Nephron progenitor cell (in vitro differentiated cells): ENCODE measurements at regions not wholly inside any gene's neighbourhood (a gene's known extent, or its start where the extent isn't known, plus 50 kb on each side); places are given as distances from the start of the nearest gene placed in this dataset.

Experiments
- DNase-seq: peaks from one replicate; pipeline ENCODE4 v3.0.0; 2021
- H3K27ac Mint-ChIP-seq: 2 replicates; pipeline ENCODE4 v1.8.0; 2021; ENCODE audit warnings: mild to moderate bottlenecking, moderate library complexity, mixed read lengths
- H3K27me3 Mint-ChIP-seq: 2 replicates; pipeline ENCODE4 v1.8.0; 2021; ENCODE audit warnings: mild to moderate bottlenecking, low read depth, mixed read lengths; ENCODE audit not compliant: poor library complexity
- H3K36me3 Mint-ChIP-seq: 2 replicates; pipeline ENCODE4 v1.8.0; 2021; ENCODE audit warnings: low read depth, mixed read lengths
- H3K4me1 Mint-ChIP-seq: 2 replicates; pipeline ENCODE4 v1.8.0; 2021; ENCODE audit warnings: mixed read lengths
- H3K4me3 Mint-ChIP-seq: 2 replicates; pipeline ENCODE4 v1.8.0; 2021; ENCODE audit warnings: mild to moderate bottlenecking, moderate library complexity, mixed read lengths
- H3K9me3 Mint-ChIP-seq: 2 replicates; pipeline ENCODE4 v1.8.0; 2021; ENCODE audit warnings: mild to moderate bottlenecking, moderate library complexity, mixed read lengths
- CTCF ChIP-seq: fragments of 200-600 bp; sonication (generic); IDR thresholded peaks from 2 replicates; pipeline ENCODE4 v1.5.0; 2021; ENCODE audit warnings: antibody characterized with exemption

GRCh38 chr9:22623236-22623635 is 176.6 kb downstream of the DMRTA1 start:
- Mint-ChIP-seq H3K9me3 (no peaks in the 10 kb centered on the region), H3K27ac (no peak overlapping the region), H3K4me3 (no peak overlapping the region), H3K36me3 (no peaks in the 10 kb centered on the region), H3K27me3 (no peaks in the 10 kb centered on the region), H3K4me1 (peaks cover 13% of the 10 kb centered on the region)
- TF ChIP-seq CTCF = no peak
- DNase-seq = no peak

GRCh38 chr9:22625540-22625939 is 178.9 kb downstream of the DMRTA1 start:
- peaks cover 13% of the 10 kb centered on the region for H3K4me1 Mint-ChIP-seq
- no peak for DNase-seq
- H3K27ac Mint-ChIP-seq = no peak overlapping the region
- TF ChIP-seq CTCF = no peak
- H3K9me3 Mint-ChIP-seq = no peaks in the 10 kb centered on the region
- H3K4me3 Mint-ChIP-seq = no peak overlapping the region
- H3K36me3 Mint-ChIP-seq = no peaks in the 10 kb centered on the region
- no peaks in the 10 kb centered on the region for H3K27me3 Mint-ChIP-seq

- no peaks in the 10 kb centered on the region for H3K27me3 Mint-ChIP-seq
- H3K27ac Mint-ChIP-seq = no peak overlapping the region
- H3K4me1 Mint-ChIP-seq = no peaks in the 10 kb centered on the region
- no peak for TF ChIP-seq CTCF
- H3K4me3 Mint-ChIP-seq = no peak overlapping the region
- H3K9me3 Mint-ChIP-seq = no peaks in the 10 kb centered on the region
- no peak for DNase-seq
- H3K36me3 Mint-ChIP-seq = no peaks in the 10 kb centered on the region
Measured at GRCh38 chr9:22643541-22643940, 196.9 kb downstream of the DMRTA1 start.

- H3K27me3 Mint-ChIP-seq = no peaks in the 10 kb centered on the region
- H3K27ac Mint-ChIP-seq = no peak overlapping the region
- no peak overlapping the region for H3K4me3 Mint-ChIP-seq
- H3K36me3 Mint-ChIP-seq = no peaks in the 10 kb centered on the region
- no peak for TF ChIP-seq CTCF
- no peaks in the 10 kb centered on the region for H3K9me3 Mint-ChIP-seq
- H3K4me1 Mint-ChIP-seq = no peaks in the 10 kb centered on the region
- DNase-seq = no peak
Measured at GRCh38 chr9:22645893-22646292, 199.3 kb downstream of the DMRTA1 start.

- no peaks in the 10 kb centered on the region for H3K36me3 Mint-ChIP-seq
- H3K9me3 Mint-ChIP-seq = no peaks in the 10 kb centered on the region
- no peak for DNase-seq
- H3K27me3 Mint-ChIP-seq = no peaks in the 10 kb centered on the region
- H3K27ac Mint-ChIP-seq = no peak overlapping the region
- H3K4me3 Mint-ChIP-seq = no peak overlapping the region
- no peaks in the 10 kb centered on the region for H3K4me1 Mint-ChIP-seq
- TF ChIP-seq CTCF = no peak
Measured at GRCh38 chr9:22649384-22649783, 202.8 kb downstream of the DMRTA1 start.

GRCh38 chr9:22650145-22650544 is 203.5 kb downstream of the DMRTA1 start:
- Mint-ChIP-seq H3K27ac (no peak overlapping the region), H3K9me3 (no peaks in the 10 kb centered on the region), H3K27me3 (no peaks in the 10 kb centered on the region), H3K4me3 (no peak overlapping the region), H3K4me1 (no peaks in the 10 kb centered on the region), H3K36me3 (no peaks in the 10 kb centered on the region)
- DNase-seq = no peak
- TF ChIP-seq CTCF = no peak
